NT2/D1 (cell line): ENCODE measurements at regions not wholly inside any gene's neighbourhood (a gene's known extent, or its start where the extent isn't known, plus 50 kb on each side); places are given as distances from the start of the nearest gene placed in this dataset.
A peak's percentile ranks its signal among the peaks of the same experiment; 100 is the strongest.

Experiments used
- DNase-seq: peaks from one replicate; pipeline ENCODE4 v3.0.0-alpha.2; 2011; ENCODE audit warnings: low read depth, low spot score
- H3K27me3 ChIP-seq: 2 replicates; pipeline ENCODE4 v1.6.0; 2011; ENCODE audit warnings: mild to moderate bottlenecking; ENCODE audit not compliant: insufficient read length, insufficient read depth
- H3K36me3 ChIP-seq: 2 replicates; pipeline ENCODE4 v1.6.1; 2011; ENCODE audit warnings: mild to moderate bottlenecking, low read length, mixed read lengths; ENCODE audit not compliant: insufficient read depth, insufficient read length
- H3K4me1 ChIP-seq: 2 replicates; pipeline ENCODE4 v1.5.1; 2011; ENCODE audit not compliant: insufficient read depth, insufficient read length
- H3K4me3 ChIP-seq: 2 replicates; pipeline ENCODE4 v1.5.1; 2011; ENCODE audit warnings: low read depth; ENCODE audit not compliant: insufficient read length
- H3K9ac ChIP-seq: 2 replicates; pipeline ENCODE4 v1.6.0; 2011; ENCODE audit warnings: low read depth; ENCODE audit not compliant: insufficient read length
- H3K9me3 ChIP-seq: 2 replicates; pipeline ENCODE4 v1.5.1; 2011; ENCODE audit warnings: mild to moderate bottlenecking, low read length; ENCODE audit not compliant: insufficient read depth
- SUZ12 ChIP-seq: IDR thresholded peaks from 2 replicates; pipeline ENCODE4 v1.6.1; 2011; ENCODE audit not compliant: insufficient read length, insufficient read depth; ENCODE audit errors: extremely low read depth
- YY1 ChIP-seq: IDR thresholded peaks from 2 replicates; pipeline ENCODE4 v1.6.1; 2011; ENCODE audit not compliant: insufficient read length, insufficient read depth
- ZNF274 ChIP-seq: IDR thresholded peaks from 2 replicates; pipeline ENCODE4 v1.6.1; 2011; ENCODE audit warnings: mild to moderate bottlenecking, low read depth, low read length

DNA sequence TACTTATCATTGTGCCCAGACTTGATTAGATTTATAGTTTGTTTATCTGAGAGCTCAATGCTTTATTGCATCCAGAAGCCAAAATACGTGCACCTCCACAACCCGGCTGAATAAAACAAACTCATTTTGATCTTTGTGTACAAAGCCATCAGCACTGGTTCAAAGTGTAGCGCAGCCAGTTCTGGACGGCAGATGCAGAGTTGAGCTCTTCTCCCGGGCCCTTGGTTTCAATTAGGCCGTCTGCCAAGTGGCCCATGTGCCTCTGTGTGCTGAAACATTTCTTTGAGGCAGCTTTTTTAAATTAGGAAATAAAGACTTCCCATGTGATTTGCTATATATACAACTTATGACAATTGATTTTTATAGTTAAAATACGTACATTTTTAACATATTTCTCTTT lies 96.2 kb upstream of the RSPO3 start:
- Histone ChIP-seq H3K27me3 (no peaks in the 10 kb centered on the region), H3K9me3 (no peaks in the 10 kb centered on the region), H3K4me3 (no peak overlapping the region), H3K4me1 (no peaks in the 10 kb centered on the region), H3K36me3 (no peaks in the 10 kb centered on the region), H3K9ac (no peak overlapping the region)
- TF ChIP-seq ZNF274 (no peak), YY1 (no peak), SUZ12 (no peak)
- DNase-seq = no peak

- TF ChIP-seq SUZ12 = no peak
- TF ChIP-seq ZNF274 = no peak
- no peak for TF ChIP-seq YY1
- Histone ChIP-seq H3K4me1 (no peaks in the 10 kb centered on the region), H3K9me3 (no peaks in the 10 kb centered on the region), H3K36me3 (no peaks in the 10 kb centered on the region), H3K4me3 (no peak overlapping the region), H3K9ac (no peak overlapping the region), H3K27me3 (no peaks in the 10 kb centered on the region)
- DNase-seq = no peak
Measured at GRCh38 chr6:127023001-127023778, 95.3 kb upstream of the RSPO3 start.

DNA sequence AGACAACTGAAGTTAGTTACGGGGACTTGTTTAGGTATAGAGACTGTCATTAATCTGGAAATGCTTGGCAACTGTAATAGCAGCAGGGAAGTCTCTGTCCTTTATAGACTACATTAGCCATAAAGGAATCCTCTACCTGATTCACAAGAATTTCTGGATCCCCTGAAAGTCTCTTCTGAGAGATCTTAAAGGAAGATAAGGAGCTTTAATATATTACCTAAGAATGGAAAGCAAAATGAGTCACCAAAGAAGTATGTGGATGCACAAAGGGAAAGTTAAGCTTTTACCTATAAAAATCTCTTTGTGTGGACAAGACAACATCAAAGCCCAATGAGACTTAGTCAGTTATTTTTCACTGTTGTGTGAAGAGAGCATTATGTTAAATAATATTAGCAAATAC lies 92.2 kb upstream of the RSPO3 start:
- TF ChIP-seq SUZ12 = no peak
- no peak for TF ChIP-seq YY1
- no peak for TF ChIP-seq ZNF274
- Histone ChIP-seq H3K36me3 (no peaks in the 10 kb centered on the region), H3K27me3 (no peaks in the 10 kb centered on the region), H3K9ac (no peak overlapping the region), H3K4me1 (no peaks in the 10 kb centered on the region), H3K9me3 (no peaks in the 10 kb centered on the region), H3K4me3 (no peak overlapping the region)
- peak; percentile 25 for DNase-seq

GRCh38 chr6:127030111-127030510 lies 88.4 kb upstream of the RSPO3 start:
- no peaks in the 10 kb centered on the region for H3K4me1 ChIP-seq
- H3K4me3 ChIP-seq = no peak overlapping the region
- TF ChIP-seq SUZ12 (no peak), YY1 (no peak), ZNF274 (no peak)
- no peak for DNase-seq
- no peak overlapping the region for H3K9ac ChIP-seq
- no peaks in the 10 kb centered on the region for H3K36me3 ChIP-seq
- H3K9me3 ChIP-seq = no peaks in the 10 kb centered on the region
- no peaks in the 10 kb centered on the region for H3K27me3 ChIP-seq

- no peak overlapping the region for H3K4me3 ChIP-seq
Measured at GRCh38 chr6:127030836-127031235, 87.6 kb upstream of the RSPO3 start.

DNA sequence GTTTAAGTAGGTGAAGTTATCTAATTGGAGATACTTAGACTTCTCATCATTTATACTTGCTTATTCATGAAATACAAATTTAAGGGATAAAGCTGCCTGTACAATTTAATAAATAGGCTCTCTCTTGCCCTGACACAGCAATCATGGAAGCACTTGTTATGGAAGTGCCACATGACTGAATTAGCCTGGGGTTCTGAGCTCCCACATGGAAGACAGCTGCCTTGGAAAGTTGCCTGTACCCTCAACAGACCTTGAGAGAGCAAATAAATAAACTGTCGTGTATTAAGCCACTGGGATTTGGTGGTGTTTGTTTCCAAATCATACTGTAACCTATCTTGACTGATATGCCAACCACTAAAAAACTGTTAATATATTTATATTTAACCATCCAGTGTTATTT lies 87.0 kb upstream of the RSPO3 start:
- no peaks in the 10 kb centered on the region for H3K36me3 ChIP-seq
- no peak for TF ChIP-seq YY1
- no peak for TF ChIP-seq SUZ12
- no peak for TF ChIP-seq ZNF274
- H3K4me1 ChIP-seq = no peaks in the 10 kb centered on the region
- no peak for DNase-seq
- no peak overlapping the region for H3K4me3 ChIP-seq
- H3K9me3 ChIP-seq = no peaks in the 10 kb centered on the region
- H3K9ac ChIP-seq = no peak overlapping the region
- H3K27me3 ChIP-seq = no peaks in the 10 kb centered on the region

More at GRCh38 chr6:127030836-127031235, 87.6 kb upstream of the RSPO3 start:
- DNase-seq = no peak
- TF ChIP-seq YY1 (no peak), SUZ12 (no peak), ZNF274 (no peak)
- Histone ChIP-seq H3K9me3 (no peaks in the 10 kb centered on the region), H3K27me3 (no peaks in the 10 kb centered on the region), H3K36me3 (no peaks in the 10 kb centered on the region), H3K4me1 (no peaks in the 10 kb centered on the region), H3K9ac (no peak overlapping the region)

DNA sequence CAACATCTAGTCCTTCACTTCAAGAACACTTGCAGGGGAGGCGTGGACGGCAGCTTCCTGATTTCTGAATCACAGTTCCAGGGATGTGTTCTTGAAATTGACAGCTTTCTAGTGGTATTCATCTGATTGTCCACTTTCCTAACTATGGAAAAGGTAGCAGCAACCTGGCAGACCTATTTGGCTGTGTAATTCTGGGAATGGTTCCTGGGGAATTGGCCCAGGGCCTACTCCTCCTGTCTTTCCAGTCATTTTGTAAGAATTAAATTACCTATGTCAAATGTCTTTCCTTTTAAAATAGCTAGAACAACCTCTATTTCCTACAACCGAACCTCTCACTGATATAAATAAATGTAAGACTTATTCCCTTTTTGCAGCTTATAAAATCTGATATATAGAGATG lies 85.5 kb upstream of the RSPO3 start:
- no peaks in the 10 kb centered on the region for H3K4me1 ChIP-seq

More for the DNA sequence above, 85.5 kb upstream of the RSPO3 start:
- Histone ChIP-seq H3K27me3 (no peaks in the 10 kb centered on the region), H3K4me3 (no peak overlapping the region), H3K9ac (no peak overlapping the region), H3K9me3 (no peaks in the 10 kb centered on the region), H3K36me3 (no peaks in the 10 kb centered on the region)
- no peak for DNase-seq
- no peak for TF ChIP-seq YY1
- no peak for TF ChIP-seq SUZ12
- TF ChIP-seq ZNF274 = no peak
